Uterus (tissue), 2 donors: ENCODE measurements at regions not wholly inside any gene's neighbourhood (a gene's known extent, or its start where the extent isn't known, plus 50 kb on each side); places are given as distances from the start of the nearest gene placed in this dataset.

Source experiments
- CTCF ChIP-seq, 4 experiments: fragments of 200-600 bp in 2 of 4; fragments of 450-650 bp in 2 of 4; sonication (generic) in 2 of 4; IDR thresholded peaks; one replicate each; pipeline ENCODE4 v1.5.1; 2016 to 2019; ENCODE audit warnings: antibody characterized with exemption in 4 of 4, mild to moderate bottlenecking in 2 of 4, moderate library complexity in 1 of 4
- POLR2A ChIP-seq, 2 donors: fragments of 450-650 bp; IDR thresholded peaks; one replicate each; pipeline ENCODE4 v1.6.1; 2016; ENCODE audit warnings: antibody characterized with exemption in 2 of 2, mild to moderate bottlenecking in 1 of 2, moderate library complexity in 1 of 2

- TF ChIP-seq CTCF (IDR thresholded peaks at IDR 0.05) (no peak), POLR2A (IDR thresholded peaks at IDR 0.05) (no peak)
Observed at GRCh38 chr7:155979994-155980393, 167.7 kb upstream of the SHH start.
